Superior temporal gyrus (tissue), 1 donor: ENCODE measurements at regions not wholly inside any gene's neighbourhood (a gene's known extent, or its start where the extent isn't known, plus 50 kb on each side); places are given as distances from the start of the nearest gene placed in this dataset.

Source experiments
- DNase-seq: peaks from one replicate; pipeline ENCODE4 v3.0.0-alpha.2; 2016; ENCODE audit errors: extremely low spot score

- DNase-seq, result no peak
Measured at GRCh38 chr3:25349828-25350724, 78.0 kb upstream of the RARB start.

- DNase-seq, result no peak
Measured at GRCh38 chr3:25350725-25351114, 77.3 kb upstream of the RARB start.

GRCh38 chr3:25354071-25354470 is 74.0 kb upstream of the RARB start:
- no peak for DNase-seq

GRCh38 chr3:25355034-25355885 is 72.8 kb upstream of the RARB start:
- no peak for DNase-seq

GRCh38 chr3:25355998-25356397 is 72.1 kb upstream of the RARB start:
- DNase-seq, result no peak

GRCh38 chr3:25362118-25362517 is 65.9 kb upstream of the RARB start:
- no peak for DNase-seq

- no peak for DNase-seq
Measured at GRCh38 chr3:25365636-25366035, 62.4 kb upstream of the RARB start.

- DNase-seq, result no peak
Measured at GRCh38 chr3:25367025-25367424, 61.0 kb upstream of the RARB start.

GRCh38 chr3:25372167-25372566 is 55.9 kb upstream of the RARB start:
- DNase-seq, result no peak

GRCh38 chr3:25376340-25376739 is 51.7 kb upstream of the RARB start:
- no peak for DNase-seq

GRCh38 chr3:25377042-25377441 is 51.0 kb upstream of the RARB start:
- no peak for DNase-seq
